Lower leg skin (tissue), 4 donors: ENCODE measurements at regions not wholly inside any gene's neighbourhood (a gene's known extent, or its start where the extent isn't known, plus 50 kb on each side); places are given as distances from the start of the nearest gene placed in this dataset.

ENCODE experiments used
- DNase-seq, 2 donors: peaks; one replicate each; pipeline ENCODE4 v3.0.0-alpha.2; 2019; ENCODE audit warnings: low spot score in 2 of 2
- H3K4me3 ChIP-seq: fragments of 200-600 bp; sonication (generic); 2 replicates; pipeline ENCODE4 v1.5.1; 2017; ENCODE audit warnings: mild to moderate bottlenecking, low read depth; ENCODE audit not compliant: poor library complexity, severe bottlenecking
- POLR2A ChIP-seq, 2 donors: fragments of 450-650 bp; IDR thresholded peaks; one replicate each; pipeline ENCODE4 v1.6.1; 2016 to 2017; ENCODE audit warnings: antibody characterized with exemption in 2 of 2, mild to moderate bottlenecking in 1 of 2, moderate library complexity in 1 of 2
- WGBS, 2 donors: methylation state at CpG; one replicate each; pipeline ENCODE4 v1.1.5; 2018; 5-methylcytosine and 5-hydroxymethylcytosine counted together
- intact Hi-C: fragments of 100-400 bp; cut with DNase I; formaldehyde crosslinking; loops from one replicate; pipeline ENCODE4 v1.15.0; 2023; ENCODE audit warnings: low total_unique reads
- TF ChIP-seq, protein P1 (sequence below), 3 donors: fragments of 450-650 bp; IDR thresholded peaks; one replicate each; pipeline ENCODE4 v1.5.1; 2016; ENCODE audit warnings: antibody characterized with exemption in 3 of 3, mild to moderate bottlenecking in 3 of 3, moderate library complexity in 2 of 3

DNA sequence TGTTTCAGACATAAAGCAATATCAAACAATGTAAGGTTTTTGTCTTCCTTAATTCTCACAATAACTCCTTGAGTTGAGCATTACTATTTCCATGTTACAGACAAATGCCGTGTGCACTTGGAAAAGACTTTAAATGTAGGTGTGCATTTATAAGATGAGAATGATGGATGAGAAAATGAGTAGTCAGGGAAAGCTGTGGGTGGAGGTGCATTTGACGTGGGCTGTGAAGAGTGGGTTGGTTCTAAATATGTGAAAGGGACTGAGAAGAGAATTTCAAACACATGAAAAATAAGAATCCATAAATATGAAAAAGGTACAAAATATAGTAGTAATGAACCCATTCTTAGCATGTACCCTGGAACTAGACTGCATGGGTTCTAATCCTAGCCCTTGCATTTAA lies 171.6 kb upstream of the PPP2R2B start:
- intact Hi-C loops = no loop called here
- TF ChIP-seq, protein P1, sequence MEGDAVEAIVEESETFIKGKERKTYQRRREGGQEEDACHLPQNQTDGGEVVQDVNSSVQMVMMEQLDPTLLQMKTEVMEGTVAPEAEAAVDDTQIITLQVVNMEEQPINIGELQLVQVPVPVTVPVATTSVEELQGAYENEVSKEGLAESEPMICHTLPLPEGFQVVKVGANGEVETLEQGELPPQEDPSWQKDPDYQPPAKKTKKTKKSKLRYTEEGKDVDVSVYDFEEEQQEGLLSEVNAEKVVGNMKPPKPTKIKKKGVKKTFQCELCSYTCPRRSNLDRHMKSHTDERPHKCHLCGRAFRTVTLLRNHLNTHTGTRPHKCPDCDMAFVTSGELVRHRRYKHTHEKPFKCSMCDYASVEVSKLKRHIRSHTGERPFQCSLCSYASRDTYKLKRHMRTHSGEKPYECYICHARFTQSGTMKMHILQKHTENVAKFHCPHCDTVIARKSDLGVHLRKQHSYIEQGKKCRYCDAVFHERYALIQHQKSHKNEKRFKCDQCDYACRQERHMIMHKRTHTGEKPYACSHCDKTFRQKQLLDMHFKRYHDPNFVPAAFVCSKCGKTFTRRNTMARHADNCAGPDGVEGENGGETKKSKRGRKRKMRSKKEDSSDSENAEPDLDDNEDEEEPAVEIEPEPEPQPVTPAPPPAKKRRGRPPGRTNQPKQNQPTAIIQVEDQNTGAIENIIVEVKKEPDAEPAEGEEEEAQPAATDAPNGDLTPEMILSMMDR (IDR thresholded peaks at IDR 0.05) = no peak
- no peak for TF ChIP-seq POLR2A (IDR thresholded peaks at IDR 0.05)
- no peak overlapping the region for H3K4me3 ChIP-seq
- WGBS, 2 donors = 54 to 59% methylated on average over 2 of the region's 2 CpGs
- DNase-seq = no peak

DNA sequence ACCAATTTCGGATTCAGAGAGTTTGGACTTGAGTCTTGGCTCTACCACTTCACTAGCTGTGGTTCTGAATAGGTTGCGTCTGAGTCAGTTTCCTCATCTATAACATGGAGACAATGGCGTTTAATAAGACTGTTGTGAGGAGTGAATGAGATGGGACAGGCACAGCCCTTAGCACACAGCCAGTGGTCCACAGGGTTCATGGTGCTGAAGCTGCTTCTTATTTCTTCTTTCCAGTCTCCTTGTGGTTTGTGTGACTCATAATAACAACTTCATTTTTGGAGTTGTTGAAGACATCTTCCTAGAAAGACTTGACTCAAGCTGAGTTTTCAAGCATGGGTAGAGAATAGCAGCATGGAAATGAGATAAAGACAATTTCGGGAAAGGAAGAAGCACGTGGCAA lies 172.6 kb upstream of the PPP2R2B start:
- no peak for DNase-seq
- TF ChIP-seq POLR2A (IDR thresholded peaks at IDR 0.05) = no peak
- TF ChIP-seq, protein P1 (IDR thresholded peaks at IDR 0.05) = no peak
- 79 to 86% methylated on average over 5 of the region's 5 CpGs for WGBS, 2 donors
- H3K4me3 ChIP-seq = no peak overlapping the region
- intact Hi-C loops = no loop called here

DNA sequence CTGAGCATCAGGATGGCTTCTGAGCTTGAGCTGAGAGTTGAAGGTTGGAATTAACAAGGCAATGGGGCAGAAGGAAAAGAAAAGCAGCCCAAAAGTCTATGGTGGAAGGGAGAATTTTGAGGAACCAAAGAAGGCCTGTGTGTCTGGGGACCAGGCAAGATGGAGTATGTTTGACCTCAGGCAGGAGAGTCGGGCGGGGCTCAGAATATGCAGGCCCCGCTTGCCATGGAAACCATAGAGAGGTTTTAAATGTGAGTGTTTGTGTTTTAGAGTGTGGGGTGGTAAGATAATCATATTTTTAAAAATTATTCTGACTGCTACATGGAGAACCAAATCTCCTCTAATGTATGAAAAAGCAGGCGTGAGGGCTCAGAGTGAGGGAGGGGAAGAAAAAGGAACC lies 174.0 kb upstream of the PPP2R2B start:
- WGBS, 2 donors = 85 to 86% methylated on average over 4 of the region's 4 CpGs
- intact Hi-C loops = no loop called here

DNA sequence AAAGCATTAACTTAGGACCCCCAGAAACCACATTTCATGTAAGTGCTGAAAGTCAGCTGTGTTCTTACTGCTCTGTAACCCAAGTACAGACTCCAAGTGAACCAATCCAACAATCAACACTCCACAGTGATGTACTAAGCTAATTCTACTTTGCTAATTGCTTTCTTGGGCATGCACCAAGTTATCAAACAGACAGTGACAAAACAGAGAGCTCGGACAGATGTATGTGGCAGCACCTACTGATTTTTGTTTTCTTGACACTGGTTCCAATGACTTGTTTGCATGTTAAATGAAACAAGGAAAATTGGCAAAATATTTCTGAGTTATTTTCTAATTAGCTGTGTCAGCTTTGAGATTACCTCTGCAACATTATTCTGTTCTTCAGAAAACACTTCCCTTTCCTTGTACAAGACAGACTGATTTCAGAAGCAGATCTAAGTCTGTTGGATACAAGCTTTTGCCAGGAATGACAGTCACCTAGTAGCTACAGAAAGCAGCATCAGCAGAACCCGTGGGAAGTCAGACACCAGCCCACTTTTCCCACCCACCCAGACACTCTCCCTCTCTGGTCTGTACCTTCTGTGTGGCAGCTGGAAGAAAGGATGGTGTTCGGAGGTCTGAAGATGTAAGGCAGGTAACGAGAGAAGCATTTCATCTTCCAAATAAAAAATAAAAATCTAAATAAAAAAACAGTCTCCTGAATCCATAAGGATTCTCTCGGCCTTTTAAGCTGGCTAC lies 176.7 kb upstream of the PPP2R2B start:
- 55 to 61% methylated on average over 5 of the region's 5 CpGs for WGBS, 2 donors
- intact Hi-C loops = no loop called here
- DNase-seq = no peak
- H3K4me3 ChIP-seq = no peak overlapping the region
- TF ChIP-seq, protein P1 (IDR thresholded peaks at IDR 0.05) = no peak
- TF ChIP-seq POLR2A (IDR thresholded peaks at IDR 0.05) = no peak

More for the DNA sequence above, 174.0 kb upstream of the PPP2R2B start:
- H3K4me3 ChIP-seq = no peak overlapping the region
- no peak for TF ChIP-seq POLR2A (IDR thresholded peaks at IDR 0.05)
- TF ChIP-seq, protein P1 (IDR thresholded peaks at IDR 0.05) = no peak
- DNase-seq = no peak

DNA sequence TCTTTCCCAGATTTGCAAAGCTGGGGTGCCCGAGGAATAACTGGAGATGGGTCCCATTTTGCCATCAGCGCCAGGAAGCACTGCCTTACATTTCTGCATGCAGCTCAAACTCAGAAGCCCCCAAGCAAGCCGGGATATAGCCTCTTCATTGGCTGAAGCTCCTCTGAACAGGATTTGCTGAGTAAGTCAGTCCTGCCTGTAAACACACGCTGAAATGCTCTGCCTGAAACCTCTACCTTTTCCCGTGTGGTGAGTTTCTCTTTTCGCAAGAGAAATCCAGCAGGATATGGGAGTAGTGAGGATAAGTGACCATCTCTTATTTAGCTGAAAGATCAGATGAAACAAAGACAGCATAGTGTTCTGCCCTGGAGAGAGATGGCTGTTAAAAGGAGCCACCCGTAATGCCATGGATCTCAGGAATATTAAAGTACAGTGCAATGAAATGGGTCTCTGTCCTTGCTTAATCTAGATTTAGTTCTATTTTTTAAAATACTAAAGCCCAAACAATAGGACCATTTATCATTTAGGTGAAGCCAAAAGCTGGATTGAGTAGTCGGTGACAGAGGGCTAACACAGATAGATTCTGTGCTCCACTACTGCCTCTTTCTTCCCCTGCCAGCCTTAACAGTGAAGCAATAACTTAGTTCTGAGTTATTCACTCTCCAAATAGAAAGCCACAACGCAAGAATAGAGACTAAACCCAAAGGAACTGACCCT lies 177.5 kb upstream of the PPP2R2B start:
- WGBS, 2 donors = 37 to 42% methylated on average over 9 of the region's 9 CpGs
- no peak overlapping the region for H3K4me3 ChIP-seq
- no peak for DNase-seq
- intact Hi-C loops = no loop called here
- TF ChIP-seq POLR2A (IDR thresholded peaks at IDR 0.05) = no peak

DNA sequence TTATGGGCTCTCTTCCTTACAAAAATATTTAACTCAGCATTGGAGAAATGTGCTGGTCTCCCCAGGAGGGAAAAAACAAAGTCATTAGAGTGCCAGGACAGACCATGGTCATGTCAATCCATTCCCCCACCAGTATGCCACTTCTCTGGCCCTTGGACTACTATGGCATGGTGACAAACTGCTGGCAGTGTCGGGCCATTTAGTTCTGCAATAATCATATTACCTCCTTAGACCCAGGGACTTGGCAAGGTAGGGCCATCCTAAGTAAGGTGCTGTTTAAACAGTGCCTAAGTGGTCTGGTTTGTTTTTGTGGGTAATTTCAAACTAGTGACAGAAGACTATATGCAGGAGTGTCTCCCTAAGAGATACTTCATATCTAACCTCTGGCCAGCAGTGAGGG lies 177.8 kb upstream of the STK32A start:
- intact Hi-C loops = no loop called here
- H3K4me3 ChIP-seq = no peak overlapping the region
- WGBS, 2 donors = 50 to 67% methylated on average over 1 of the region's 1 CpG
- TF ChIP-seq POLR2A (IDR thresholded peaks at IDR 0.05) = no peak
- TF ChIP-seq, protein P1 (IDR thresholded peaks at IDR 0.05) = no peak
- DNase-seq = no peak
